ENCODE measurements at regions not wholly inside any gene's neighbourhood (a gene's known extent, or its start where the extent isn't known, plus 50 kb on each side); places are given as distances from the start of the nearest gene placed in this dataset.

DNA sequence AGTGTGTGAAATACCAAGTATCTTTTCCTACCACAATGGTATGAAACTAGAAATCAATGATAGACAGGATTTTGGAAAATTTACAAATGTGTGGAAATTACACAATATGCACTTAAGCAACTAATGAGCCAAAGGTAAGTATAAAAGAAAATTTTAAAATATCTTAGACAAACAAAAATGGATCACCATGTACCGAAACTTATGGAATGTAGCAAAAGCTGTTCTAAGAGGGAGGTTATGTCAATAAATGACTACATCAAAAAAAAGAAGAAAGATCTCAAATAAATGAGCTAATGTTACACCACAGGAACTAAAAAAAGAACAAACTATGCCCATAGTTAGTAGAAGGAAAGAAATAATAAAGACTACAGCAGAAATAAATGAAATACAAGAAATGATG is 1084.1 kb downstream of the TECRL start:
- TF ChIP-seq CTCF (IDR thresholded peaks at IDR 0.05) = no peak
- intact Hi-C loops (cut with DNase I) = no loop called here
- no peak for DNase-seq (ENCODE audit: low spot score in 2 of 2)
- Histone ChIP-seq H3K4me3 (no peak overlapping the region), H3K4me1 (no peaks in the 10 kb centered on the region), H3K27ac (no peak overlapping the region), H3K9me3 (peaks cover 0 to 6% of the 10 kb centered on the region in 2 donors), H3K36me3 (no peaks in the 10 kb centered on the region), H3K27me3 (no peaks in the 10 kb centered on the region)

GRCh38 chr4:63316633-63317032 is 1092.6 kb downstream of the TECRL start:
- no peak for DNase-seq (ENCODE audit: low spot score in 2 of 2)
- intact Hi-C loops (cut with DNase I) = no loop called here
- Histone ChIP-seq H3K36me3 (no peaks in the 10 kb centered on the region), H3K27ac (no peak overlapping the region), H3K27me3 (no peaks in the 10 kb centered on the region), H3K4me1 (no peaks in the 10 kb centered on the region), H3K9me3 (no peaks in the 10 kb centered on the region), H3K4me3 (no peak overlapping the region)
- no peak for TF ChIP-seq CTCF (IDR thresholded peaks at IDR 0.05)

DNA sequence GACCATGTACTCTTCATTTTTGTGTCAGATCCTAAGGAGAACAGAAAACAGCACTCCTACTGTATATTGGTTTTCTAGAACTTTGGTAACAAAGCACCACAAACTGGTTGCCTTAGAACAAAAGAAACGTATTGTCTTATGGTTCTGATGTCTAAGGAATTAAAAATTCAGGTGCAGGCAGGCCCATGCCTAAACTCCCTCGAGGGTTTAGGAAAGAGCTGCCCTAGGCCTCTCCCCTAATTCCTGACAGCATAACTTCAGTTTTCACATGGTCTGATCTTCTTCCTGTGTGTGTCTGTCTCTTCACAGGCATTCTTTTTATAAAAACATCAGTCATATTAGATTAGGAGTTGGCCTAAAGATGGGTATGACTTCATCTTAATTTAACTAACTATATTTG is 1093.6 kb downstream of the TECRL start:
- no peaks in the 10 kb centered on the region for H3K36me3 ChIP-seq
- no peaks in the 10 kb centered on the region for H3K4me1 ChIP-seq
- no peaks in the 10 kb centered on the region for H3K9me3 ChIP-seq
- DNase-seq (ENCODE audit: low spot score in 2 of 2) = no peak
- intact Hi-C loops (cut with DNase I) = no loop called here
- no peak overlapping the region for H3K27ac ChIP-seq
- TF ChIP-seq CTCF (IDR thresholded peaks at IDR 0.05) = no peak
- no peaks in the 10 kb centered on the region for H3K27me3 ChIP-seq
- no peak overlapping the region for H3K4me3 ChIP-seq

DNA sequence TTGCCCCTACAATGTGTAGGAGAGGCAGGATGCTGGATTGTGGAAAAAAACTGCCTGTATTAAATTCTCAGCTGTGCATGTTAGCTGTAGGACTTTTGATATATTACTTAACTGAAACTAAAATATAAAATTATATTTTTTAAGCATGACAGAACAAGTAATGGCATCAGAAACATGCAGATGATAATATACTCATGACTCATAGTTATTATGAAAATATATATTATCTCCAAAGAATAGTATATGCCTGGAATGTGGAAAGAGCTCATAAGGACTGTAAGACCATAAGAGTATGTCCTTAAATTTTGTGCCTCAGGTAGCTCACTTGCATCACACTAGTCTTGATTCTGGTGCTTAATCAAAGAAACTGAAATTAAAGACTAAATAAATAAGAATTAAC is 1100.6 kb downstream of the TECRL start:
- no peak for TF ChIP-seq CTCF (IDR thresholded peaks at IDR 0.05)
- DNase-seq (ENCODE audit: low spot score in 2 of 2) = no peak
- Histone ChIP-seq H3K27ac (no peak overlapping the region), H3K9me3 (no peaks in the 10 kb centered on the region), H3K4me1 (no peaks in the 10 kb centered on the region), H3K27me3 (no peaks in the 10 kb centered on the region), H3K4me3 (no peak overlapping the region), H3K36me3 (no peaks in the 10 kb centered on the region)
- intact Hi-C loops (cut with DNase I) = no loop called here

- Histone ChIP-seq H3K27ac (no peak overlapping the region), H3K4me3 (no peak overlapping the region), H3K9me3 (no peaks in the 10 kb centered on the region), H3K27me3 (no peaks in the 10 kb centered on the region), H3K4me1 (no peaks in the 10 kb centered on the region), H3K36me3 (no peaks in the 10 kb centered on the region)
- DNase-seq (ENCODE audit: low spot score in 2 of 2) = no peak
- TF ChIP-seq CTCF (IDR thresholded peaks at IDR 0.05) = no peak
- intact Hi-C loops (cut with DNase I) = no loop called here
These were observed 1106.5 kb downstream of the TECRL start for GRCh38 chr4:63302792-63303191.

GRCh38 chr4:63302078-63302477 is 1107.2 kb downstream of the TECRL start:
- Histone ChIP-seq H3K36me3 (no peaks in the 10 kb centered on the region), H3K9me3 (no peaks in the 10 kb centered on the region), H3K4me1 (no peaks in the 10 kb centered on the region), H3K27ac (no peak overlapping the region), H3K27me3 (no peaks in the 10 kb centered on the region), H3K4me3 (no peak overlapping the region)
- TF ChIP-seq CTCF (IDR thresholded peaks at IDR 0.05) = no peak
- intact Hi-C loops (cut with DNase I) = no loop called here
- DNase-seq (ENCODE audit: low spot score in 2 of 2) = no peak
